ENCODE measurements at regions not wholly inside any gene's neighbourhood (a gene's known extent, or its start where the extent isn't known, plus 50 kb on each side); places are given as distances from the start of the nearest gene placed in this dataset.

DNA sequence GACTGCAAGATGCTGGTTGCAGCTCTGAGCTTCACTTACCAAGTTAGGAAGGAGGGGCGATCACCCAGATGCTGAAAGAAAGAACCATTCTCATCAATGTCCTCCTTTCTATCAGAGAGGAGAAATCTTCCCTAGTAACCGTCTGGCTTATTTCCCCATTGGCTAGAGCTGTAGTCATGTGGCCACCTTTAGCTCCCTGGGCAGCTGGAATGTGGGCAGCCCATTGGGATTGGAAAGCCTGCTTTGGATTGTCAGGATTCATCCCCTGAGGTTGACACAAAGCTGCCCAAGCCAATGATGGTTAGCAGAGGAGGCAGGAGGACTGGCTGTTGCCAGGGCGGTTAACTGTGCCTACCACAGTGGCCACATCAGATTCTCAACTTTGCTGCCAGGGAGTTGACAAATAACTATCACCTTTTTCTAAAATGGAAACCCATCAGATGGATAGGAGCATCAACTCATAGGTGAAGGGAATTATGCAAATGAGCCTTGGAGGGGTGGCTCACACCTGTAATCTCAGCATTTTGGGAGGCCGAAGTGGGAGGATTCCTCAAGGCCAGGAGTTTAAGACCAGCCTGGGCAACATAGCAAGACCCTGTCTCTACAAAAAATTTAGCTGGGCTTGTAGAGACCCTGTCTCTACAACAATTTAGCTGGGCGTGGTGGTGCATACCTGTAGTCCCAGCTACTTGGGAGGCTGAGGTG lies 206.4 kb upstream of the GALNT17 start:
- no peak overlapping the region for H3K4me2 ChIP-seq (ENCODE audit: low read length)
- no peaks in the 10 kb centered on the region for H3K4me1 ChIP-seq (ENCODE audit: control insufficient read depth, low read length)
- H3K9me2 ChIP-seq (replicated peaks; ENCODE audit: control insufficient read depth, low read length), result no peaks in the 10 kb centered on the region
- H4K20me1 ChIP-seq (ENCODE audit: control insufficient read depth, insufficient read depth, low read depth, low read length), result no peaks in the 10 kb centered on the region
- H3K4me3 ChIP-seq (ENCODE audit: low read length), result no peak overlapping the region
- no peak for TF ChIP-seq EZH2phosphoT487 (IDR thresholded peaks at IDR 0.05; ENCODE audit: borderline replicate concordance, low read length)
- TF ChIP-seq, protein P1, sequence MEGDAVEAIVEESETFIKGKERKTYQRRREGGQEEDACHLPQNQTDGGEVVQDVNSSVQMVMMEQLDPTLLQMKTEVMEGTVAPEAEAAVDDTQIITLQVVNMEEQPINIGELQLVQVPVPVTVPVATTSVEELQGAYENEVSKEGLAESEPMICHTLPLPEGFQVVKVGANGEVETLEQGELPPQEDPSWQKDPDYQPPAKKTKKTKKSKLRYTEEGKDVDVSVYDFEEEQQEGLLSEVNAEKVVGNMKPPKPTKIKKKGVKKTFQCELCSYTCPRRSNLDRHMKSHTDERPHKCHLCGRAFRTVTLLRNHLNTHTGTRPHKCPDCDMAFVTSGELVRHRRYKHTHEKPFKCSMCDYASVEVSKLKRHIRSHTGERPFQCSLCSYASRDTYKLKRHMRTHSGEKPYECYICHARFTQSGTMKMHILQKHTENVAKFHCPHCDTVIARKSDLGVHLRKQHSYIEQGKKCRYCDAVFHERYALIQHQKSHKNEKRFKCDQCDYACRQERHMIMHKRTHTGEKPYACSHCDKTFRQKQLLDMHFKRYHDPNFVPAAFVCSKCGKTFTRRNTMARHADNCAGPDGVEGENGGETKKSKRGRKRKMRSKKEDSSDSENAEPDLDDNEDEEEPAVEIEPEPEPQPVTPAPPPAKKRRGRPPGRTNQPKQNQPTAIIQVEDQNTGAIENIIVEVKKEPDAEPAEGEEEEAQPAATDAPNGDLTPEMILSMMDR (IDR thresholded peaks at IDR 0.05; ENCODE audit: low read depth, low read length, poor library complexity, severe bottlenecking), result no peak
- 0 out of 2 replicates have a peak, but pooled peaks cover 3% of the 10 kb centered on the region for H3K9me3 ChIP-seq (ENCODE audit: control insufficient read depth, insufficient read depth, low read length)
- H3K79me2 ChIP-seq (ENCODE audit: control insufficient read depth, low read length), result no peaks in the 10 kb centered on the region
- H3K27me3 ChIP-seq (ENCODE audit: control insufficient read depth, low read length), result no peaks in the 10 kb centered on the region
- H3K27ac ChIP-seq (ENCODE audit: low read depth, low read length), result no peak overlapping the region
- no peaks in the 10 kb centered on the region for H3K36me3 ChIP-seq (ENCODE audit: control insufficient read depth, low read length)
- H3F3A ChIP-seq (ENCODE audit: control insufficient read depth, insufficient read depth), result no peaks in the 10 kb centered on the region

DNA sequence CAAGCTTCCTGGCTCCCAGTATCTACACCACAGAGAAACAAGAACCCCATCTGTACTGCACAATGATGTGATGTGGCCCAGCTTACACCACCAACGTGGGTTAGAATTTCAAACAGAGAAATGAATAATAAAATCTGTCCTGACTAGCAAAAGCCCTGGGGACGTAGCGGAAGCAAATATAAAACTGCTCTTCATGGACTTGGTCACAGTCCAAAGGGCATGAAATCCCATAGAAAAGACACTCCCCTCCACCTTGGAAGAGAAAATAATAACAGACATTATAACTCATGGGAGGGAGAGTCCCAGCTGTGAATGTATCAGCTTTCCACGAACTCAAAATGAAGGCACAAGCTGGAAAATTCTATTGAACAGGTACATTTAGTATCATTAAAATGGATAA lies 205.3 kb upstream of the GALNT17 start:
- no peaks in the 10 kb centered on the region for H3K27me3 ChIP-seq (ENCODE audit: control insufficient read depth, low read length)
- H3K27ac ChIP-seq (ENCODE audit: low read depth, low read length), result no peak overlapping the region
- no peaks in the 10 kb centered on the region for H4K20me1 ChIP-seq (ENCODE audit: control insufficient read depth, insufficient read depth, low read depth, low read length)

DNA sequence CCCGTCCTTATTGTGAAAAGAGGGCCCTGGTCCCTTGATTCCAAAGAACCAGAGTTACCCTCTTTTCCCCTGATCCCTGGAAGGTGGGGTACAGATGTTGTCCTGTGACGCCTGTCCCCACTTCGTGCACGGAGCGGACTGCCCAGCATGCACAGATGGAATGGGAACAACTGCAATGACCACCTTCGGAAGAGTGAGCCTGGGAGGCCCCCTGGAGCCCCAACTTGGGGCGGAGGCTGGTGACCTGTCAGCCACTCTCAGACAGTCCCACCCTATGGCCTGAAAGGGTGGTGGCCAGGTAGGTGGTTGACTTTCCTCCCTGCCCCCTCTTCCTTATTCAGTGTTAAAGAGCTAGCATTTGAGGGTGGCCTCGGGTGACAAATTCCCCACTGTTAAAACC lies 196.6 kb upstream of the GALNT17 start:
- no peak overlapping the region for H3K27ac ChIP-seq (ENCODE audit: low read depth, low read length)
- H3F3A ChIP-seq (ENCODE audit: control insufficient read depth, insufficient read depth), result no peaks in the 10 kb centered on the region
- H3K36me3 ChIP-seq (ENCODE audit: control insufficient read depth, low read length), result no peaks in the 10 kb centered on the region
- H3K4me2 ChIP-seq (ENCODE audit: low read length), result no peak overlapping the region
- no peaks in the 10 kb centered on the region for H4K20me1 ChIP-seq (ENCODE audit: control insufficient read depth, insufficient read depth, low read depth, low read length)
- no peaks in the 10 kb centered on the region for H3K9me2 ChIP-seq (replicated peaks; ENCODE audit: control insufficient read depth, low read length)
- H3K4me3 ChIP-seq (ENCODE audit: low read length), result no peak overlapping the region
- no peaks in the 10 kb centered on the region for H3K9me3 ChIP-seq (ENCODE audit: control insufficient read depth, insufficient read depth, low read length)
- H3K79me2 ChIP-seq (ENCODE audit: control insufficient read depth, low read length), result no peaks in the 10 kb centered on the region
- no peaks in the 10 kb centered on the region for H3K27me3 ChIP-seq (ENCODE audit: control insufficient read depth, low read length)
- H3K4me1 ChIP-seq (ENCODE audit: control insufficient read depth, low read length), result no peaks in the 10 kb centered on the region
- TF ChIP-seq, protein P1 (IDR thresholded peaks at IDR 0.05; ENCODE audit: low read depth, low read length, poor library complexity, severe bottlenecking), result no peak
- no peak for TF ChIP-seq EZH2phosphoT487 (IDR thresholded peaks at IDR 0.05; ENCODE audit: borderline replicate concordance, low read length)

More for the DNA sequence above, 205.3 kb upstream of the GALNT17 start:
- H3K9me2 ChIP-seq (replicated peaks; ENCODE audit: control insufficient read depth, low read length), result no peaks in the 10 kb centered on the region
- 0 out of 2 replicates have a peak, but pooled peaks cover 3% of the 10 kb centered on the region for H3K9me3 ChIP-seq (ENCODE audit: control insufficient read depth, insufficient read depth, low read length)
- no peaks in the 10 kb centered on the region for H3K4me1 ChIP-seq (ENCODE audit: control insufficient read depth, low read length)
- H3K36me3 ChIP-seq (ENCODE audit: control insufficient read depth, low read length), result no peaks in the 10 kb centered on the region
- TF ChIP-seq EZH2phosphoT487 (IDR thresholded peaks at IDR 0.05; ENCODE audit: borderline replicate concordance, low read length), result no peak
- TF ChIP-seq, protein P1 (IDR thresholded peaks at IDR 0.05; ENCODE audit: low read depth, low read length, poor library complexity, severe bottlenecking), result no peak
- no peak overlapping the region for H3K4me2 ChIP-seq (ENCODE audit: low read length)
- no peak overlapping the region for H3K4me3 ChIP-seq (ENCODE audit: low read length)
- no peaks in the 10 kb centered on the region for H3K79me2 ChIP-seq (ENCODE audit: control insufficient read depth, low read length)
- no peaks in the 10 kb centered on the region for H3F3A ChIP-seq (ENCODE audit: control insufficient read depth, insufficient read depth)
